CD4-positive, alpha-beta T cell (primary cell): ENCODE measurements at regions not wholly inside any gene's neighbourhood (a gene's known extent, or its start where the extent isn't known, plus 50 kb on each side); places are given as distances from the start of the nearest gene placed in this dataset.

Experiments used
- ATAC-seq: fragments of 200-7000 bp; cut with Tn5 transposase; one replicate; pipeline ENCODE4 v1.10.0; 2022; ENCODE audit warnings: mild to moderate bottlenecking; ENCODE audit not compliant: poor library complexity
- CTCF ChIA-PET: fragments of 350-600 bp; sonication (Branson Sonifier 250); formaldehyde crosslinking; loops from one replicate; lab custom pipeline; 2021; ENCODE audit warnings: antibody characterized with exemption, inconsistent platforms; lab: Charles Lee
- POLR2A ChIA-PET: fragments of 350-600 bp; sonication (Branson Sonifier 250); formaldehyde crosslinking; loops from one replicate; lab custom pipeline; 2021; ENCODE audit warnings: antibody characterized with exemption, inconsistent platforms; lab: Charles Lee
- DNase-seq, 14 experiments: peaks; one replicate each; pipeline ENCODE4 v3.0.0-alpha.2; 2013 to 2020; ENCODE audit warnings: mixed read lengths in 2 of 14
- H3K27ac ChIP-seq, 2 donors: one replicate each; pipeline versions ENCODE4 v1.5.1 to v1.7.0; 2013; ENCODE audit warnings: low read length in 2 of 2, low read depth in 1 of 2, mild to moderate bottlenecking in 1 of 2
- H3K27me3 ChIP-seq, 2 experiments: 1 replicate in 1 of 2; 2 replicates in 1 of 2; pipeline versions ENCODE4 v1.6.1 to v1.7.0; 2013; ENCODE audit warnings: low read length in 2 of 2, control low read depth in 1 of 2, mild to moderate bottlenecking in 1 of 2, moderate library complexity in 1 of 2; ENCODE audit not compliant: insufficient read depth in 2 of 2, control insufficient read depth in 1 of 2
- H3K36me3 ChIP-seq: one replicate; pipeline ENCODE4 v1.6.1; 2013; ENCODE audit warnings: low read length, control low read depth; ENCODE audit not compliant: insufficient read depth
- H3K4me1 ChIP-seq: one replicate; pipeline ENCODE4 v1.6.1; 2013; ENCODE audit warnings: low read length, control low read depth; ENCODE audit not compliant: insufficient read depth
- H3K4me3 ChIP-seq: one replicate; pipeline ENCODE4 v1.5.1; 2013; ENCODE audit warnings: mild to moderate bottlenecking, low read length, moderate library complexity
- H3K9me3 ChIP-seq, 2 experiments: 1 replicate in 1 of 2; 2 replicates in 1 of 2; pipeline versions ENCODE4 v1.6.1 to v1.7.0; 2013; ENCODE audit warnings: low read length in 2 of 2, mild to moderate bottlenecking in 2 of 2, control low read depth in 1 of 2, moderate library complexity in 1 of 2; ENCODE audit not compliant: control insufficient read depth in 1 of 2, insufficient read depth in 1 of 2
- H3K27ac Mint-ChIP-seq: one replicate; pipeline ENCODE4 v1.8.0; 2020; ENCODE audit warnings: mixed read lengths
- H3K27me3 Mint-ChIP-seq: one replicate; pipeline ENCODE4 v1.8.0; 2021; ENCODE audit warnings: mixed read lengths
- H3K36me3 Mint-ChIP-seq: one replicate; pipeline ENCODE4 v1.8.0; 2021; ENCODE audit warnings: low read depth, mixed read lengths
- H3K4me1 Mint-ChIP-seq: one replicate; pipeline ENCODE4 v1.8.0; 2021; ENCODE audit warnings: low read depth, mixed read lengths
- H3K4me3 Mint-ChIP-seq: one replicate; pipeline ENCODE4 v1.8.0; 2020; ENCODE audit warnings: mild to moderate bottlenecking, mixed read lengths
- H3K9me3 Mint-ChIP-seq: one replicate; pipeline ENCODE4 v1.8.0; 2020; ENCODE audit warnings: mixed read lengths
- intact Hi-C, 2 experiments: fragments of 100-400 bp; cut with DNase I in 1 of 2; cut with micrococcal nuclease in 1 of 2; formaldehyde crosslinking; loops; one replicate each; pipeline versions ENCODE4 v1.15.1 to v1.9.0; 2023 to 2025; cut with DNase I, micrococcal nuclease
- TF ChIP-seq, protein P1 (sequence below): fragments of 200-600 bp; IDR thresholded peaks from one replicate; pipeline ENCODE4 v1.8.0; 2022; ENCODE audit warnings: antibody characterized with exemption, mild to moderate bottlenecking

DNA sequence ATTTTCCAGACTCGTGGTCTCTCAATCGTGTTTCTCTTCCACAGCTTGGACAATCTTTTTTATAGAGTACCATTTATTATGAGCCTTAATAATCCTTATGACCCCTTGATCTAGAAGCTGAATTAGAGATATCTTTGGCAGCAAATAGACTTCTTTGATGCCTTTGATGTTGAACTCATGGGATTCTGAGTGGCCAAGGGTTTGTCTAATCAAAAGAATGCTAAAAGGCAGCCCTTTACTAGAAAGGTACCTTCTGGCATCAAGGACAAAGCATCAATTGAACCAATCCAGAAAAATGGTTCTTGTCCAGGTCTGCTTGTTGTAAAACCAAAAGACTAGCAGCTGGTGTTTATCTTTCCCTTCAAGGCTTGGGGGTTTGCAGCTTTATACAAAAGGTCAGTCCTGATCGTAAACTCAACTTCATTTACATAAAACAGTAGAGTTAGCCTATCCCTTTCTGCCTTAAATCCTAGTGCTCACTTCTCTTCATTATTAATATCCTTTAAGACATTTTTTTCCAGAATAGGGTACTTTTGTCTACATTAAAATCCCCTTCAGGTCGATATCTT lies 411.3 kb downstream of the FAT4 start:
- intact Hi-C loops, result no loop called here
- H3K4me1 Mint-ChIP-seq, result no peaks in the 10 kb centered on the region
- no peaks in the 10 kb centered on the region for H3K4me1 ChIP-seq
- DNase-seq (no peak), ATAC-seq (no peak)
- no peaks in the 10 kb centered on the region for H3K27me3 ChIP-seq
- H3K4me3 Mint-ChIP-seq, result no peak overlapping the region
- POLR2A ChIA-PET, result no interaction called here
- no peak overlapping the region for H3K27ac Mint-ChIP-seq
- CTCF ChIA-PET, result no interaction called here
- no peaks in the 10 kb centered on the region for H3K27me3 Mint-ChIP-seq
- no peaks in the 10 kb centered on the region for H3K36me3 Mint-ChIP-seq
- TF ChIP-seq, protein P1, sequence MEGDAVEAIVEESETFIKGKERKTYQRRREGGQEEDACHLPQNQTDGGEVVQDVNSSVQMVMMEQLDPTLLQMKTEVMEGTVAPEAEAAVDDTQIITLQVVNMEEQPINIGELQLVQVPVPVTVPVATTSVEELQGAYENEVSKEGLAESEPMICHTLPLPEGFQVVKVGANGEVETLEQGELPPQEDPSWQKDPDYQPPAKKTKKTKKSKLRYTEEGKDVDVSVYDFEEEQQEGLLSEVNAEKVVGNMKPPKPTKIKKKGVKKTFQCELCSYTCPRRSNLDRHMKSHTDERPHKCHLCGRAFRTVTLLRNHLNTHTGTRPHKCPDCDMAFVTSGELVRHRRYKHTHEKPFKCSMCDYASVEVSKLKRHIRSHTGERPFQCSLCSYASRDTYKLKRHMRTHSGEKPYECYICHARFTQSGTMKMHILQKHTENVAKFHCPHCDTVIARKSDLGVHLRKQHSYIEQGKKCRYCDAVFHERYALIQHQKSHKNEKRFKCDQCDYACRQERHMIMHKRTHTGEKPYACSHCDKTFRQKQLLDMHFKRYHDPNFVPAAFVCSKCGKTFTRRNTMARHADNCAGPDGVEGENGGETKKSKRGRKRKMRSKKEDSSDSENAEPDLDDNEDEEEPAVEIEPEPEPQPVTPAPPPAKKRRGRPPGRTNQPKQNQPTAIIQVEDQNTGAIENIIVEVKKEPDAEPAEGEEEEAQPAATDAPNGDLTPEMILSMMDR, result no peak
- peaks cover 0 to 6% of the 10 kb centered on the region in 2 experiments for H3K9me3 ChIP-seq
- H3K4me3 ChIP-seq, result no peak overlapping the region
- peaks cover 3% of the 10 kb centered on the region for H3K9me3 Mint-ChIP-seq
- no peak overlapping the region for H3K27ac ChIP-seq
- H3K36me3 ChIP-seq, result no peaks in the 10 kb centered on the region

GRCh38 chr4:125727931-125728330 lies 413.2 kb downstream of the FAT4 start:
- TF ChIP-seq, protein P1, result no peak
- H3K27ac ChIP-seq, result no peak overlapping the region
- no peaks in the 10 kb centered on the region for H3K27me3 Mint-ChIP-seq

DNA sequence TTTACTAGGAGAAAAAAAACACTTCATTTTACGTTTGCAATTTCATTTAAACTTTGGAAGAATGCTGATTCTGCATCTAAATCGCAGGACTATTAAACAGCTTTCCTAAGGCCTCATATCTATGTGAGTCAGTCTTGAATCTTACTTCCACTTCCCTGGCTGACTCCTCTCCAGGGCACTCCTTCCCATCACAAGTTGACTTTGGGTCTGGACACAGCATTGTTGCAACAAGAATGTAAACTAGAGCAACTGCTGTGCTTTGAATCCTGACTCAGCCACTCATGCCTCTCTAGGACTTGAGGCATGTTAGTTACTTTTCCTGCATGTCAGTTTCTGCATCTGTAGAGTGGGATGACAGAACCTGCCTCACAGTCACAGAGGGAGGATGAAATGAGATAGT lies 413.8 kb downstream of the FAT4 start:
- H3K27me3 Mint-ChIP-seq, result no peaks in the 10 kb centered on the region

More at GRCh38 chr4:125727931-125728330, 413.2 kb downstream of the FAT4 start:
- POLR2A ChIA-PET, result no interaction called here
- no peaks in the 10 kb centered on the region for H3K36me3 ChIP-seq
- H3K27ac Mint-ChIP-seq, result no peak overlapping the region
- H3K4me3 ChIP-seq, result no peak overlapping the region
- H3K9me3 Mint-ChIP-seq, result no peaks in the 10 kb centered on the region
- H3K4me3 Mint-ChIP-seq, result no peak overlapping the region
- H3K27me3 ChIP-seq, result no peaks in the 10 kb centered on the region
- ATAC-seq, result no peak
- H3K4me1 Mint-ChIP-seq, result no peaks in the 10 kb centered on the region
- CTCF ChIA-PET, result no interaction called here
- no peaks in the 10 kb centered on the region for H3K36me3 Mint-ChIP-seq
- peaks cover 0 to 6% of the 10 kb centered on the region in 2 experiments for H3K9me3 ChIP-seq
- H3K4me1 ChIP-seq, result no peaks in the 10 kb centered on the region
- intact Hi-C loops, result no loop called here
- no peak for DNase-seq

More for the DNA sequence above, 413.8 kb downstream of the FAT4 start:
- ATAC-seq, result no peak
- Mint-ChIP-seq H3K36me3 (no peaks in the 10 kb centered on the region), H3K9me3 (no peaks in the 10 kb centered on the region), H3K27ac (no peak overlapping the region), H3K4me1 (no peaks in the 10 kb centered on the region), H3K4me3 (no peak overlapping the region)
- Histone ChIP-seq H3K4me1 (no peaks in the 10 kb centered on the region), H3K27ac (no peak overlapping the region), H3K4me3 (no peak overlapping the region), H3K36me3 (no peaks in the 10 kb centered on the region), H3K9me3 (peaks cover 0 to 6% of the 10 kb centered on the region in 2 experiments), H3K27me3 (no peaks in the 10 kb centered on the region)
- POLR2A ChIA-PET, result no interaction called here
- DNase-seq, result no peak
- CTCF ChIA-PET, result no interaction called here
- intact Hi-C loops, result no loop called here
- TF ChIP-seq, protein P1, result no peak
